ENCODE measurements at regions not wholly inside any gene's neighbourhood (a gene's known extent, or its start where the extent isn't known, plus 50 kb on each side); places are given as distances from the start of the nearest gene placed in this dataset.
A peak's percentile ranks its signal among the peaks of the same experiment; 100 is the strongest.

DNA sequence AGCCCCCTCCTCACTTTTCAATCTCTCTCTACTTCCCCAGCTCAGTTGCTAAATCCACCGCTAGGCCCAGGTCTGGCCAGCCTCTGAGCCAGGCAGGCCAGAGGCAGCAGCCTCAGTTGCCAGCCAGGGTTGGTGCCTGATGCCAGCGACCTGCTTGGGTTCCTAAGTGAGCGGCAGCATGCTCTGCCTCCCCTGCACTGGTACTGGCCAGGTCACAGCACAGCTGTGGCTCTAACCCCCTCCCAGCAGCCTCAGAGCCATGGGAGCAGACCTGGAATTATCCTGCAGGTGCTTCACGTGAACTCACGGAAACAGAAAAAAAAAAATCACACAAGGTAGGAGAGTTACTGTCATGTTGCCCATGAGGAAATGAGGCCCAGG, 82.5 kb upstream of the ATF3 start:
- DNase-seq: no peak

DNA sequence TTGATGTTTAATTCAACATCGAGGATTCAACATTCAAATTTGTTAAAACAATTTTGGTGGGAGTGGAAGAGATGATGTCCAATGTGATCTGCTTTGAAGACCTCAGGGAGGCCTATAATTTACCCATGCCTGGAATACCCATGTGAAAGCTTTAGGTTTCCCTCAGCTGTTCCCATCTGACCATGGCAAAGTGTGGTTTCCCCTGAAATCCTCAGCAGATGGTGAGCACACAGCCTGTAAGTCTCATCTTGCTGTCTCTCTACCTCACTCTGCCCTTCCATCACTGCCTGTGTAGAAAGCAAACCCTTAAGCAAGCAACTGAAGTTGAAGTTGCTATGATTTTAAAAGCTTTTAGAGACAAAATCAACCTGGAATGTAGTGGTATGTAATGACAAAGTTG, 80.1 kb upstream of the ATF3 start:
- DNase-seq: no peak

- DNase-seq: peak in 1 of 2 donors; percentile 12
Observed at GRCh38 chr1:212529211-212529741, 79.3 kb upstream of the ATF3 start.

GRCh38 chr1:212531267-212531666, 77.3 kb upstream of the ATF3 start:
- DNase-seq: no peak

GRCh38 chr1:212531796-212532195, 76.8 kb upstream of the ATF3 start:
- no peak for DNase-seq

DNA sequence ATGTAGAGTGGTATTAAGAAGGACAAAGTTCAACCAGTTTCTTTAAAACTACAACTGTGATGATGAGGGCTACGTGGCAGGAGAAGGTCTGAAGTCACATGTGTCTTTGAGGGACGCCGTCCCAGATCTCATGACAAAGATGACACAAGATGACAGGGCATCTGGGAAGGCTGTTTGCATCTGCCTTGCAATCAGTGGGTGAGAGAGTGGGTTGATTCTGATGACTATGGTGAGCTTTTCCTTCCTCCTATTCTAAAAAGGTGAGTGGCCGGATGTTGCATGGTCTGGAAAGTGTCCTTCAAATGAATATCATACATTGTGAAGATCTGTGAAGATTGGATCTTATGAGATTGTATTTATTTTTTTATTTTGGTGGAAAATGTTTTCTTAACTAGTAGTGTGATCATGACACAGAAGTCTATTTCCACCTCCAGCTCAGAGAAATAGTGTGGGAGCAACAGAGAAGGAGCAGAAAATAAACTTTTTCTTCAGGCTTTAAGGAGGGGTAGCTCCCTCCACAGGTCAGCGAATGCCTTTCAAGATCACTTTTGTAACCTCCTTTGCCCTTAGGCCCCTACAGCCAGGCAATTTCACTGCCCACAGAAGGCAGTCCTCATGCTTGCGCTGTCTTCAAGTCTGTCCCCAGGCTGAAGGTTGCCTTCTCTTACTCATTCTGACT, 76.0 kb upstream of the ATF3 start:
- no peak for DNase-seq

- DNase-seq: no peak
Observed at GRCh38 chr1:212533148-212533517, 75.4 kb upstream of the ATF3 start.

DNA sequence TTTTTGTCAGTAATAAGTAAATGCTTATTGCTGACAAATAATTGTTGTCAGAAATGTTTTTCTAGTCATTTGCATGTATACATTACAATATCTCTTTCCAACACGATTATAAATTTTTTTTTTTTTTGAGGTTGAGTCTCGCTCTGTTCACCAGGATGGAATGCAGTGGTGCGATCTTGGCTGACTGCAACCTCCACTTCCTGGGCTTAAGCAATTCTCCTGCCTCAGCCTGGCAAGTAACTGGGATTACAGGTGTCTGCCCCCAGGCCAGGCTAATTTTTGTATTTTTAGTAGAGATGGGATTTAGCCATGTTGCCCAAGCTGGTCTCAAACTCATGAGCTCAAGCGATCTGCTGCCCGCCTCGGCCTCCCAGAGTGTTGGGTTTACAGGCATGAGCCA, 72.0 kb upstream of the ATF3 start:
- no peak for DNase-seq

DNA sequence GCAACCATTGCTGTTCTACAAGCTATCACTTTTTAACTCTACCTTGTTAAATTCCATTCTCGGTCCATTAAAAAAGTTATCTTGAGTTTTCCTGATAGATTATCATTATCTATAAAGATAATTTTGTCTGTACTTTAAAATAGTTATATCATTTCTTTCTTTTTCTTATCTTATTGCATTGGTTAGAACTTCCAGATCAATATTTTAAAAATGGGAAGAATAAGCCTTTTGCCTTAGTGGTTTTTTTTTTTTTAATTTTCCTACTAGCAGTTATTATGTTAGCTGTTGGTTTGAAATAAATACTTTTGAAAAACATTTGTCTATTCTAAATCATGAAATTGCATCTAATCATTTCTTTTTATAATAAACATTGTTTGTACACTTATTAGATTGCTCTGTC, 71.0 kb upstream of the ATF3 start:
- no peak for DNase-seq

DNA sequence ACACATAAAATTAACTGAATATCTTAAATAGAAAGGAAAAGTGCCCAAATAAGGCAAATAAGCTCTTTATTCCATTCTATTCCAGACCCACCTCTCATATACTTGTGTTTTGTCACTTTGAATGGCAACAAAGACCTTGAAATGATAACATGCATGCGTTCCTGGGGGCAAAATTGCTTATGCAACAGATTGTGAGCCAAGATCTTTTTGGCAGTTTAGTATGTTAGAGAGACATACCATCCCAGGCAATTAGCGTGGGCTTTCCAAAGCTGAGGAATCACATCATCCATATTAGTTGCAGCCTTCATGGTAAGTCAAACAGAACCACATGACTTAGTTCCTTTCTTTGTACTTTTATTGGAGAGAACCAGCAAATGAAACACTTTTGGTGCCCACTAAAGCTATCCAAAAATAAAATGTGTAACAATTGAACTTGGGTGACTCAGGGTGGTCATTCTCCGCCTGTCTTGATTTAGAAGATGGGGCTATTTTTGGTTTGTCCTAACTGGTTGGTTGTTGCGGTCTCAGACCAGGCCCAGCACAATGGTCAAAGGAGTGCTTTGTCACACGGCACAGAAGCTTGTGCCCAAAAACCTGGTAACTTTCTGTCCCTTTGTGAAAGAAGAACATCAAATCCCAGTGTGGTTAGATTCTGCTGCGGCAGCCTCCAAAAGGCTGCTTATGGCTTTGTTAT, 68.7 kb upstream of the ATF3 start:
- peak in 1 of 2 donors; percentile 32 for DNase-seq

DNA sequence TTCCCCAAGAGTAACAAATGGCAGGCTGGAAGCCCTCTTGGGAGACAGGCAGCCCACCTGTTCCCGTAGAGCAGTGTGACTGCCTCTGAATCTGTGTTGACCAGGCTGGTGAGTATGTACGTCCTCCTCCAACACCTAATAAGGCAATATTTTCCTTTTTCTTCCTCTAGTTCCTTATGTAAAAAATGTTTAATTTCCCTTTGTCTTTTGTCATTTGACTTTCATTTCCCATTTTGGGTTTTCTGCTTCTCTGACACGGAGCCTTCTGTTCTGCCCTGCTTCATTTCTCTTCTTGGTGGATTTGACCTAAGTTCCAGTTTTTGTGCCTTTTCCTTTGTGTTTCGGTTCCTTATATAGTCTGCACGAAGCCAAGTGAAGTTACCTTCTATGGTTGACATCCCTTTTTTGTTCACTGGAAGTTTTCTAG, 65.8 kb upstream of the ATF3 start:
- DNase-seq: no peak

GRCh38 chr1:212544110-212544509, 64.5 kb upstream of the ATF3 start:
- no peak for DNase-seq

DNA sequence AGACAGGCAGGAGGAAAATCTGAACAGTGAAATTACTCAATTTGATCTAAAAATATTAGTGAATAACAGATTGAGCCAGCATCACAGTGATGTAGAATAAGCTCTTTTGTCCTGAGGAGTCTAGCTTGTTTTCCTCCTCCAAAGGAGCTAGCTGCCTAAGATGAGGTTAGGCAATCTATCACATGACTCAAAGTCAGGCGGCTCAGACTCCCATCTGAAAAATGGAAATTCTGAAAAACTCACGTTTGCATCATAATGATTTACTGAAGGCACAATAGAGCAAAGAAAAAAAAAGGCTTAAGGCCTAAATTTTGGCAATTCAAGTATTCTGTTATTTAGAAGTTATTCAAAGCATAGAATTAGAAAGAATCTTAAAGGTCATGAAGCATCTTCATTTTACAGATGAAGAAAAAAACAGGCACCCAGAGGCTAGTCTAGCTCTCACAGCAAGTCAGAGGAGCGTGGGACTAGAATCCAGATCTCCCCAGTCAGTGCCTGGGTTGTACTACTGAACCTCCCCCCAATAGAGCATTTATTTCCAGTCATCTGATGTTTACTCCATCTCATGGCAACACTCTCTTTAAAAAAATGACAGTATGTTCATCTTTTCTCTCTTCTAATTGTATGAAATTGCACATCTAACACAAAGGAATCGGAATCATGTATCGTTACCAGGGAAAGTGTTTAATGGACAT, 62.5 kb upstream of the ATF3 start:
- peak in 1 of 2 donors; percentile 16 for DNase-seq

DNA sequence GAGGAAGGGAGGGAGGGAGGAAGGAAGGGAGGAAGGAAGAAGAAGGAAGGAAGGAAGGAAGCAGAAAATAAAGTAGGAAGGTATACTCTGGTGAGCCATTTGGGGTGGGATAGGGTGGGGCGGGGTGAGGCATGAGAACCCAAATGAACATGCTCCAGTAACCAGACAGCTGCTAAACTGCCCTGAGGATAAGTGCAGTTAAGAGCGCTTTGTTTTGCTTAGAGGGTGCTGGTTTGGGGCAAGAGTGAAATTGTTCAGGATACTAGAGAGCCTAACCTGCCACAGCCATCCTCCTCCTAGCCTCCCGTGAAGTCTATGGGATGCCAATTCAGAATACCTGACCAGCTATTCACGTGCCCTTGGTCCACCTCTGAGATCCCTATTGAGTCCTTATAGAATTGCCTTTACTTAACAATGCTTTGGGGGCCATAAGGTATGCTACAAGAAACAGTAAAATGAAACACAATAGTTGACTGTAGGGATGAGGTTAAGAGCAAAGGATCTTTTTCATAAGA, 59.0 kb upstream of the ATF3 start:
- DNase-seq: no peak

DNA sequence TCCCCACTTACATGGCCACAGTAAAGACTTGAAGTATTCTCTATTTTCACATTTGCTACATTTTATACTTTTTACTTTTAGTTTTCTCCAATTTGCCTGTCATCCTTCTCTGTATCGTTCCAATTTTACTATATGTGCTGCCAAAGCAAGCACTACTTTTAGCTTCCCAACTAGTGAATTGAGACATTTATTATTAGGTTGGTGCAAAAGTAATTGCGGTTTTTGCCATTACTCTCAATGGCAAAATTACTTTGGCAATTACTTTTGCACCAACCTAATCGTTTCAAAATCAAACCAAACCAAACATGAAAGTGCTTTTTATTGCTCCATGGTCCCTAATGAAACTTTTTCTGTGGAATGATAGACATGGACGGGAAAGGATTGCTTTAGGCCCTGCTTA, 56.6 kb upstream of the ATF3 start:
- DNase-seq: no peak

DNA sequence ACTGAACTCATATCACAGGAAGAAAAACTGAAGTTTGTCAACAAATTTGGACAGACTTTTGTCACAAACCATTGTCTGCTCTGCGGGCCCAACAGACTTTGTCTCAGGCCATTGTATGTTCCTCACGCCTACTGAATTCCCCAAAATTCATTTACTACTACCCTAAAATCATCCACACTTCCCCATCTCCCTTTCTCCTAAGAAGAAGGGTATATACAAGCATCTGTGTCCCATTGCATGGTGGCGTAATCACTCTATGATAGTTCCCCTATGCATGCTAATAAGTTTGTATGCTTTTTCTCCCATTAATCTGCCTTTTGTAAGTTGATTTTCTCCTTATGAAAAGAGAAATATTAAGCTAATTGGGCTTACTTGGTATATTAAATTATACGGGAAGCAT, 54.9 kb upstream of the ATF3 start:
- DNase-seq: no peak

- DNase-seq: no peak
Observed at GRCh38 chr1:212554401-212554800, 54.2 kb upstream of the ATF3 start.

GRCh38 chr1:212555426-212555825, 53.1 kb upstream of the ATF3 start:
- DNase-seq: no peak

- DNase-seq: no peak
Observed at GRCh38 chr1:212556822-212557549, 51.6 kb upstream of the ATF3 start.

DNA sequence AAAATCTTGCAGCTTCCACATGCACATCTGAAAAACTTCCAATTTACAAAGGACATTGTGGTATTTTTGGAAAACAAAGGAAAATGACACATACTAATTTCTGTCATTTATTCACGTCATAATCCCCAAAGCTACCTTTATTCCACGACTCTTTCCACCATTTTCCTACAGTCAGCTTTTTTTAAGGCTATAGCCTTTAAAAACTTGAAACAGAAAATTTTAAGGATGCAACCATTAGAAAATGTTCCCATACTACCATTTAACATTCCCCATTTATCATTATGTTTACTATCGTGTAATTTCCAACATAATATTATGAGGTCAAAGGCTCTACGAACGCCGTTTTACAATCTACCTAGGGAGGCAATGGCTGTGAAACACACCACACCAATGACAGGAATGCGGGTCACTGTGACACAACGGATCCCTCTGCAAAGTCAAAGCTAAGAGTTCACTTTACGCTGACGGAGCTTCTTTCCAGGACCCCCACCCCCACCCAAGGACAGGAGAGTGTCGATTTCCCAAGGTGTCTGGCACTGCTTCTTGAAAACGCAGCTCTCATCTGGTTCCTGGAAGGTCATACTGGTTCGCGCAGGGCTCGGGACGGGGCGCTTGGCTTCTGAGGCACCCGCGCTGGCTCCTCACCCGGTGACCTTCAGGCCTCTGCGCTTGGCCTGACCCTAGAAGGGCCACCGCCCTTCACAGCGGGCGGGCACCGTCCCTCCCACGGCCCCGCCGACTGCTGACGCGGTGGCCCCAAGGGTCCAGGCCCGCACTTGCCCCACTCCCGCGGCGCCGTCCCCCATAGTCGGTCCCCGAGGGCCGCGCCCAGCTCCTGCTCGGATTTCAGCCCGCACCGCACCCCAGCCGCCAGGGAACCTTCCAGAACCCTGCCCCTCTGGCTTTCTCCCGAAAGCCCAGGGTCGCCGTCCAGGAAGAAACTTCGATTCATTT, 50.5 kb upstream of the ATF3 start:
- no peak for DNase-seq

DNA sequence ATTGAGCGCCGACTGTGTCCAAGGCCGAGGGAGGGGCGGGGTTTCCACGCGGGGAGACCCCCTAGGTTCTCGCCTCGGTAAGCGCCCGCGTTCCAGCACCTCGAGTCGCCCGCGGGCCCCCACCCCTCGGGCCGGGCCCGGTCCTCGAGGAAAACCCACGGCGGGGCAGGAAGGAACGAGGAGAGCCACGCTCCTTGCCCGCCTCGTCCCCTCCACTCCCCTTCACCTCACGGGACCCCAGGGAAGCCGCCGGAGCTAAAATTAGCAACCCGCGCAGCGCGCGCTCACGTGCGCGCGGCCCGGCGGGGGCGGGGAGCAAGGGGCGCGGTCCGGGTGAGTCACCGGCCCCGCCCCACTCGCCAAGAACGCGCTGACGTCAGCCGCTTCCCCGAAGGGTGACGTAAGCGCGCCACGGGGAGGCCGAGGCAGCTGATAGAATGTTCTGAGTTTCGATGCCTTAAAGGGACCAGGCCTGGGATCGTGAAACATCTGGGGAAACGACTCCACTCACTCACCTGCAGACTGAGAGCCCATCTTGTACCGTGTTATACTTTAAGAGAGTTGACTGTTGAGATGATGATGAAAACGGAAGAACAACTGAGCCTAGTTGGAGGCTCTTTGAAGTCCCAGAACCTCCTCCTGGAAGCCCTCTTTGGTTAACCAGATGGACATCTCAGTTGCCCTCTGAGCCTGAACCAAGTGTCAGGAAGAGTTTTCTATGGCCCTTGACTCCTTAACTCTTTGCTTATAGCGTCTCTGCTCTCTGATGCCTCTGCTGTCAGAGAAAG, 49.7 kb upstream of the ATF3 start:
- DNase-seq: peak; percentile 73 to 77
